GM12864 (cell line): ENCODE measurements at regions not wholly inside any gene's neighbourhood (a gene's known extent, or its start where the extent isn't known, plus 50 kb on each side); places are given as distances from the start of the nearest gene placed in this dataset.

ENCODE experiments used
- DNase-seq: peaks from one replicate; pipeline ENCODE4 v3.0.0-alpha.2; 2011; ENCODE audit warnings: low read depth
- H3K4me3 ChIP-seq: 2 replicates; pipeline ENCODE4 v1.5.1; 2011; ENCODE audit warnings: mild to moderate bottlenecking, low read depth, low read length, control low read depth
- CTCF ChIP-seq: IDR thresholded peaks from 2 replicates; pipeline ENCODE4 v1.5.1; 2011; ENCODE audit warnings: low read depth, mild to moderate bottlenecking, moderate library complexity, low read length, control low read depth, inconsistent platforms; ENCODE audit errors: missing control alignments

- no peak for TF ChIP-seq CTCF
- H3K4me3 ChIP-seq, result no peak overlapping the region
- no peak for DNase-seq
These were observed 91.3 kb downstream of the DHCR7 start for GRCh38 chr11:71356904-71357303.

GRCh38 chr11:71356280-71356876, 91.8 kb downstream of the DHCR7 start:
- H3K4me3 ChIP-seq, result no peak overlapping the region
- no peak for DNase-seq
- TF ChIP-seq CTCF, result no peak

- no peak for TF ChIP-seq CTCF
- no peak for DNase-seq
- no peak overlapping the region for H3K4me3 ChIP-seq
These were observed 92.9 kb downstream of the DHCR7 start for GRCh38 chr11:71355281-71355680.

GRCh38 chr11:71354394-71355105, 93.6 kb downstream of the DHCR7 start:
- H3K4me3 ChIP-seq, result no peak overlapping the region
- no peak for TF ChIP-seq CTCF

GRCh38 chr11:71352748-71353147, 95.4 kb downstream of the DHCR7 start:
- H3K4me3 ChIP-seq, result no peak overlapping the region
- TF ChIP-seq CTCF, result no peak
- no peak for DNase-seq

More at GRCh38 chr11:71354394-71355105, 93.6 kb downstream of the DHCR7 start:
- DNase-seq, result no peak

GRCh38 chr11:71352226-71352625, 96.0 kb downstream of the DHCR7 start:
- no peak for TF ChIP-seq CTCF
- DNase-seq, result no peak
- no peak overlapping the region for H3K4me3 ChIP-seq

- TF ChIP-seq CTCF, result no peak
- DNase-seq, result no peak
- no peak overlapping the region for H3K4me3 ChIP-seq
These were observed 97.2 kb upstream of the SHANK2 start for GRCh38 chr11:71349627-71350026.
